Pancreas (tissue), 10 donors: ENCODE measurements at regions not wholly inside any gene's neighbourhood (a gene's known extent, or its start where the extent isn't known, plus 50 kb on each side); places are given as distances from the start of the nearest gene placed in this dataset.
"Not testable (repeated sequence)": the region's sequence is repeated elsewhere in the genome, so short reads cannot be mapped to it uniquely, and the experiment has no call there.

Source experiments
- ATAC-seq, 4 donors: fragments of 200-7000 bp; cut with Tn5 transposase; one replicate each; pipeline versions ENCODE4 v1.8.0 to v1.9.1; 2020; ENCODE audit warnings: mild to moderate bottlenecking in 4 of 4, moderate library complexity in 4 of 4
- DNase-seq, 6 donors: peaks; one replicate each; pipeline ENCODE4 v3.0.0-alpha.2; 2020
- FAIRE-seq: peaks from 2 replicates; lab custom pipeline; 2012; peaks lifted over from hg19 to GRCh38; lab: Jason Lieb, UNC
- H3K27ac ChIP-seq, 4 donors: fragments of 200-600 bp; sonication (generic); 1 replicate in 3 of 4; 2 replicates in 1 of 4; pipeline versions ENCODE4 v1.5.0 to v1.8.0; 2020
- H3K27me3 ChIP-seq, 4 donors: fragments of 200-600 bp; one replicate each; pipeline ENCODE4 v1.8.0; 2021
- H3K36me3 ChIP-seq, 3 donors: fragments of 200-600 bp; sonication (generic) in 1 of 3; one replicate each; pipeline versions ENCODE4 v1.5.0 to v1.8.0; 2020 to 2021
- H3K4me1 ChIP-seq, 3 donors: fragments of 200-600 bp; one replicate each; pipeline ENCODE4 v1.8.0; 2021
- H3K4me3 ChIP-seq, 4 donors: fragments of 200-600 bp; sonication (generic) in 2 of 4; one replicate each; pipeline versions ENCODE4 v1.5.0 to v1.8.0; 2020 to 2021
- H3K9me3 ChIP-seq, 4 donors: fragments of 200-600 bp; one replicate each; pipeline ENCODE4 v1.8.0; 2021
- WGBS, 2 donors: extraction: QIAGEN DNeasy Blood & Tissue Kit; methylation state at CpG; one replicate each; pipeline ENCODE4 v1.1.7; 2013; 5-methylcytosine and 5-hydroxymethylcytosine counted together
- intact Hi-C, 3 donors: fragments of 100-400 bp; cut with DNase I; formaldehyde crosslinking; loops; one replicate each; pipeline versions ENCODE4 v1.11.1 to v1.14.2; 2022
- TF ChIP-seq, protein P1 (sequence below), 4 donors: fragments of 200-600 bp; sonication (generic) in 3 of 4; IDR thresholded peaks; one replicate each; pipeline versions ENCODE4 v1.5.0 to v1.8.0; 2021; ENCODE audit warnings: antibody characterized with exemption in 4 of 4
- donor health status: healthy with polysubstance abuse.
- donor health status: DM: no; HTN: no; CAD: no; lungs with moderate emphysema.
- donor health status: DM: no; HTN: no; CAD: no.
- donor health status: control.
- donor health status: control.
- donor health status: Bipolar disorder and iron deficiency.
- donor health status: DM: yes; HTN: yes; CAD: no.
- donor health status: DM: no; HTN: no; CAD: no.
- donor health status: DM: no; HTN: no; CAD: no.
- donor health status: DM: yes; HTN: yes; CAD: no.

GRCh38 chr7:17580141-17580540, 281.7 kb downstream of the AHR start:
- DNase-seq (no peak), ATAC-seq (peak in 1 of 4 donors; percentile 16), FAIRE-seq (no peak)
- Histone ChIP-seq H3K27ac (no peak overlapping the region), H3K27me3 (no peaks in the 10 kb centered on the region), H3K4me1 (no peaks in the 10 kb centered on the region), H3K4me3 (no peak overlapping the region), H3K9me3 (no peaks in the 10 kb centered on the region), H3K36me3 (no peaks in the 10 kb centered on the region)
- WGBS, 2 donors = 71 to 90% methylated on average over 3 of the region's 3 CpGs
- TF ChIP-seq, protein P1, sequence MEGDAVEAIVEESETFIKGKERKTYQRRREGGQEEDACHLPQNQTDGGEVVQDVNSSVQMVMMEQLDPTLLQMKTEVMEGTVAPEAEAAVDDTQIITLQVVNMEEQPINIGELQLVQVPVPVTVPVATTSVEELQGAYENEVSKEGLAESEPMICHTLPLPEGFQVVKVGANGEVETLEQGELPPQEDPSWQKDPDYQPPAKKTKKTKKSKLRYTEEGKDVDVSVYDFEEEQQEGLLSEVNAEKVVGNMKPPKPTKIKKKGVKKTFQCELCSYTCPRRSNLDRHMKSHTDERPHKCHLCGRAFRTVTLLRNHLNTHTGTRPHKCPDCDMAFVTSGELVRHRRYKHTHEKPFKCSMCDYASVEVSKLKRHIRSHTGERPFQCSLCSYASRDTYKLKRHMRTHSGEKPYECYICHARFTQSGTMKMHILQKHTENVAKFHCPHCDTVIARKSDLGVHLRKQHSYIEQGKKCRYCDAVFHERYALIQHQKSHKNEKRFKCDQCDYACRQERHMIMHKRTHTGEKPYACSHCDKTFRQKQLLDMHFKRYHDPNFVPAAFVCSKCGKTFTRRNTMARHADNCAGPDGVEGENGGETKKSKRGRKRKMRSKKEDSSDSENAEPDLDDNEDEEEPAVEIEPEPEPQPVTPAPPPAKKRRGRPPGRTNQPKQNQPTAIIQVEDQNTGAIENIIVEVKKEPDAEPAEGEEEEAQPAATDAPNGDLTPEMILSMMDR (IDR thresholded peaks at IDR 0.05) = no peak
- intact Hi-C loops = no loop called here

DNA sequence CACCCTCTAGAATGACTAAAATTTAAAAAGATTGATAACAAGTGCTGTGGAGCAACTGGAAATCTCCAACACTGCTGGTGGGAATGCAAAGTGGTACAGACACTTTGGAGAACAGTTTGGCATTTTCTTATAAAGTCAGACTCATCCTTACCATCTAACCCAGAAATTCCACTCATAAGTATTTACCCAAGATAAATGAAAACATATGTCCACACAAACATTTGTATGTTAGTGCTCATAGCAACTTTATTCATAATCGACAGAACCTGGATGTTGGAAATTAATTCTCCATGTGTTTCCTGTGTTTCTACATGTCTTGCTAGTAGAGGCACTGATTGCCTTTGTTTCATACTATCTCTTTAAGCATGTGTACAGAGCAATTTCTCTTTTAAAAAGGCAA, 282.4 kb downstream of the AHR start:
- DNase-seq = no peak
- ATAC-seq = no peak
- H3K9me3 ChIP-seq = no peaks in the 10 kb centered on the region
- WGBS, 2 donors = 68 to 77% methylated on average over 1 of the region's 1 CpG
- TF ChIP-seq, protein P1 (IDR thresholded peaks at IDR 0.05) = no peak
- FAIRE-seq = no peak
- no peak overlapping the region for H3K27ac ChIP-seq
- no peaks in the 10 kb centered on the region for H3K27me3 ChIP-seq
- intact Hi-C loops = no loop called here
- H3K36me3 ChIP-seq = no peaks in the 10 kb centered on the region
- H3K4me3 ChIP-seq = no peak overlapping the region
- H3K4me1 ChIP-seq = no peaks in the 10 kb centered on the region

DNA sequence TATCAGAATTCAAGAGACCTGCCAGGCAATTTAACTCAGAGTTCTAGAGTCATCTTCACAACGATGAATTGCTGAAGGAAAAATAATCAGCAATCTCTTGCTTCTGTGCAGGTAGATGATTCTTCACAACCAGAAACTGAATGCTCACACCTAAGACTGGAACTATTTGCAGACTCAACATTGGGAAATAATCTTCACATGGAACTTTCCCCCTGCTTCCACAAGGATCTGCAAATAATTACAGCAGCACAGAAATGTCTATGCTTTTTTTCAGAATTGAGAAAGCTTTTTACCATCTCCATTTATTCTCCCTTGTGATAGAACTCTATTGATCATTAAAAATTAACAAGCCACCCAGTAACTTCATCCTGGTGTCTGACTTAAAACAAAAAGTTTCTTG, 282.8 kb downstream of the AHR start:
- intact Hi-C loops = no loop called here
- no peaks in the 10 kb centered on the region for H3K4me1 ChIP-seq
- no peak overlapping the region for H3K4me3 ChIP-seq
- ATAC-seq (no peak), FAIRE-seq (no peak), DNase-seq (no peak)
- no peaks in the 10 kb centered on the region for H3K36me3 ChIP-seq
- TF ChIP-seq, protein P1 (IDR thresholded peaks at IDR 0.05) = no peak
- H3K27me3 ChIP-seq = no peaks in the 10 kb centered on the region
- H3K9me3 ChIP-seq = no peaks in the 10 kb centered on the region
- H3K27ac ChIP-seq = no peak overlapping the region
- WGBS, 2 donors = 59 to 70% methylated on average over 1 of the region's 1 CpG

DNA sequence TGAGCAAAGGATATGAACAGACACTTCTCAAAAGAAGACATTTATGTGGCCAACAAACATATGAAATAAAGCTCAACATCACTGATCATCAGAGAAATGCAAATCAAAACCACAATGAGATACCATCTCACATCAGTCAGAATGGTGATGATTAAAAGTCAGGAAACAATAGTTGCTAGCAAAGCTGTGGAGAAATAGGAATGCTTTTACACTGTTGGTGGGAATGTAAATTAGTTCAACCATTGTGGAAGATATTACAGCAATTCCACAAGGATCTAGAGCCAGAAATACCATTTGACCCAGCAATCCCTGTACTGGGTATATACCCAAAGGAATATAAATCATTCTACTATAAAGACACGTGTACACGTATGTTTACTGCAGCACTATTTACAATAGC, 284.2 kb downstream of the AHR start:
- not testable (repeated sequence) for FAIRE-seq

GRCh38 chr7:17583786-17584185, 285.3 kb downstream of the AHR start:
- no peaks in the 10 kb centered on the region for H3K9me3 ChIP-seq
- H3K27me3 ChIP-seq = no peaks in the 10 kb centered on the region
- 77 to 82% methylated on average over 1 of the region's 1 CpG for WGBS, 2 donors
- intact Hi-C loops = no loop called here
- TF ChIP-seq, protein P1 (IDR thresholded peaks at IDR 0.05) = no peak
- FAIRE-seq (no peak), ATAC-seq (no peak), DNase-seq (no peak)
- H3K36me3 ChIP-seq = no peaks in the 10 kb centered on the region
- H3K4me1 ChIP-seq = no peaks in the 10 kb centered on the region
- H3K27ac ChIP-seq = no peak overlapping the region
- no peak overlapping the region for H3K4me3 ChIP-seq

More for the DNA sequence above, 284.2 kb downstream of the AHR start:
- WGBS, 2 donors = 80 to 91% methylated on average over 2 of the region's 2 CpGs
- H3K27ac ChIP-seq, H3K27me3 ChIP-seq, H3K4me3 ChIP-seq, H3K36me3 ChIP-seq, H3K9me3 ChIP-seq, intact Hi-C loops, DNase-seq, ATAC-seq, H3K4me1 ChIP-seq: not testable (repeated sequence)
